ENCODE measurements at regions not wholly inside any gene's neighbourhood (a gene's known extent, or its start where the extent isn't known, plus 50 kb on each side); places are given as distances from the start of the nearest gene placed in this dataset.

- Histone ChIP-seq H3K27me3 (no peaks in the 10 kb centered on the region; the same call in 1 of the 2 replicates), H3K4me3 (no peak overlapping the region), H3K36me3 (no peaks in the 10 kb centered on the region), H3K4me2 (no peak overlapping the region), H3K9ac (no peak overlapping the region), H3K4me1 (no peaks in the 10 kb centered on the region), H3K27ac (no peak overlapping the region), H3K9me3 (peaks cover 30% of the 10 kb centered on the region), H4K20me1 (no peaks in the 10 kb centered on the region)
- no peak for TF ChIP-seq Cebpa-rat (IDR thresholded peaks at IDR 0.05)
Measured at GRCh38 chr2:226643030-226643945, 156.3 kb downstream of the IRS1 start.

DNA sequence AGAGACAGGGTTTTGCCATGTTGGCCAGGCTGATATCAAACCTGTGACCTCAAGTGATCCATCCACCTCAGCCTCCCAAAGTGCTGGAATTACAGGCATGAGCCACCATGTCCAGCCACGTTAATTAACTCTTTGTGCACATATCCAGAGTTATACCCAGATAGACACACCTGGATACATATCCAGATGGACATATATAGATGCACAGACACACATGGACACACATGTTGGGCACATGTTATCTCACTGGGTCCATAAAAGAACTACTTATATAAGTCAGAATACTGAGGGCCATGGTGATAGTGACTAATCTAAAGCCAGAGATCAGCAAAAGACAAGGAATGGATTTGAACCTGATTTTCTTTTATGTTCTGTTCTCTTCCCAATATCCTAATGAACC lies 158.6 kb downstream of the IRS1 start:
- H3K4me1 ChIP-seq: no peaks in the 10 kb centered on the region
- no peaks in the 10 kb centered on the region for H3K36me3 ChIP-seq
- H3K9me3 ChIP-seq: peaks cover 17% of the 10 kb centered on the region
- no peak overlapping the region for H3K27ac ChIP-seq
- H4K20me1 ChIP-seq: no peaks in the 10 kb centered on the region
- no peak for TF ChIP-seq Cebpa-rat (IDR thresholded peaks at IDR 0.05)
- no peak overlapping the region for H3K4me3 ChIP-seq
- H3K9ac ChIP-seq: no peak overlapping the region
- no peaks in the 10 kb centered on the region; the same call in 1 of the 2 replicates for H3K27me3 ChIP-seq
- no peak overlapping the region for H3K4me2 ChIP-seq

GRCh38 chr2:226640501-226640900 lies 159.1 kb downstream of the IRS1 start:
- no peak overlapping the region for H3K27ac ChIP-seq
- H3K4me3 ChIP-seq: no peak overlapping the region
- H3K4me1 ChIP-seq: no peaks in the 10 kb centered on the region
- no peak overlapping the region for H3K9ac ChIP-seq
- H3K4me2 ChIP-seq: no peak overlapping the region
- H3K27me3 ChIP-seq: no peaks in the 10 kb centered on the region; the same call in 1 of the 2 replicates
- TF ChIP-seq Cebpa-rat (IDR thresholded peaks at IDR 0.05): no peak
- H4K20me1 ChIP-seq: no peaks in the 10 kb centered on the region
- H3K9me3 ChIP-seq: peaks cover 17% of the 10 kb centered on the region
- no peaks in the 10 kb centered on the region for H3K36me3 ChIP-seq

DNA sequence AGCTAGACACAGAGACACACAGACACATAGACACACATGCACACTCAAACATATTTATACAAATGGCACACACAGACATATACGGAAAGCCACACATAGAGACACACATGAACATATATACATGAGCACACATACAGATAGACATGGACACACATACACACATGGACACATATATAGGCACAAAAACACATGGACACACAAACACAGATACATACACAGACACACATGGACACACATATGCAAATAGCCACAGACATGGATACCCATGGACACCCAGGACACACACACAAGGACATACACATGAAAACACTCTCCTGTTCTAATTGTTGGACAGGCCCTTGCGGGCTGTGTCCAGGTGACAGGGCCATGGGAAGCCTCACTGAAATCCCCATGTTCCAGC lies 160.1 kb downstream of the IRS1 start:
- Histone ChIP-seq H3K36me3 (no peaks in the 10 kb centered on the region), H3K4me1 (no peaks in the 10 kb centered on the region), H3K27me3 (no peaks in the 10 kb centered on the region; the same call in 1 of the 2 replicates), H3K9me3 (peaks cover 17% of the 10 kb centered on the region), H3K9ac (no peak overlapping the region), H3K4me3 (no peak overlapping the region), H4K20me1 (no peaks in the 10 kb centered on the region), H3K27ac (no peak overlapping the region), H3K4me2 (no peak overlapping the region)
- TF ChIP-seq Cebpa-rat (IDR thresholded peaks at IDR 0.05): no peak

DNA sequence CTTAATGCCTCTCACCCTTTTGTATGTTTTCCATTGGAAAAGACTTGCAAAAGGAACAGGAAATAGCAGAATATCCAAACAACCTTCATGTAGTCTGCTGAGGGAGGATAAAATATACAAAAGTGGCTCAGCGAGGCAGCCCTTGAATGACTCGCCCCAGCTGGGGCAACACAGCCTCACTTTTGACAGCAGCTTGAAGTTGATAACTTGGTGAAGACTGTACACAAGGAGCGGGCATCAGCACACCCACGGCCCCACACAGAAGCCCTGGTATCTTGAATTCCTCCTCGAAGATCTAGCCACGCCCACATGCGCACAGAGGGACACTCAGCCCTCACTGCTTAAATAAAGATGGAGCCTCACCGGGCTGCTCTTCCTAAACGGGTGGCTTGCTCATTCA lies 161.0 kb downstream of the IRS1 start:
- Histone ChIP-seq H3K27ac (no peak overlapping the region), H3K9ac (no peak overlapping the region), H4K20me1 (no peaks in the 10 kb centered on the region), H3K4me3 (no peak overlapping the region), H3K27me3 (no peaks in the 10 kb centered on the region), H3K36me3 (no peaks in the 10 kb centered on the region), H3K9me3 (peaks cover 17% of the 10 kb centered on the region), H3K4me1 (no peaks in the 10 kb centered on the region), H3K4me2 (no peak overlapping the region)
- TF ChIP-seq Cebpa-rat (IDR thresholded peaks at IDR 0.05): no peak

- no peak overlapping the region for H3K27ac ChIP-seq
- no peaks in the 10 kb centered on the region for H3K4me1 ChIP-seq
- TF ChIP-seq Cebpa-rat (IDR thresholded peaks at IDR 0.05): no peak
Measured at GRCh38 chr2:226637383-226637782, 162.2 kb downstream of the IRS1 start.

DNA sequence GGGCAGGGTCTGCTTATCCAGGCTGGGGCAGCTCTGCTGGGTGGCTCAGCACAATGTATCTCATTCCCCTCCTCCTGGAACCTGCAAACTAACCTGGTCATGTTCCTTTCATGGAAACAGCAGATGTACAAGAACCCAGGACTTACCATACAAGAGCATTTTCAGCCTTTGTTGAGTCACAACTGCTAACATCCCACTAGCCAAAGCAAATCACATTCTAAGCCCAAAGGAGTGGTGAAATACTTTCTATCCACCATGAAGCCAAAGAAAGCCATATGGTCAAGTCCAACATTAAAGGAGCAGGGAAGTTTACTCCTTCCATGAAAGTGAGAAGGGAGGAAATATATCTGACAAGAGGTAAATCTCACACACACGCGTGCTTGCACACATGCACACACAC lies 163.0 kb downstream of the IRS1 start:
- Histone ChIP-seq H3K27me3 (no peaks in the 10 kb centered on the region), H4K20me1 (no peaks in the 10 kb centered on the region), H3K36me3 (no peaks in the 10 kb centered on the region), H3K27ac (no peak overlapping the region), H3K9me3 (peaks cover 17% of the 10 kb centered on the region), H3K9ac (no peak overlapping the region), H3K4me2 (no peak overlapping the region), H3K4me3 (no peak overlapping the region), H3K4me1 (no peaks in the 10 kb centered on the region)
- TF ChIP-seq Cebpa-rat (IDR thresholded peaks at IDR 0.05): no peak

More at GRCh38 chr2:226637383-226637782, 162.2 kb downstream of the IRS1 start:
- H4K20me1 ChIP-seq: no peaks in the 10 kb centered on the region
- peaks cover 17% of the 10 kb centered on the region for H3K9me3 ChIP-seq
- H3K9ac ChIP-seq: no peak overlapping the region
- H3K4me3 ChIP-seq: no peak overlapping the region
- H3K4me2 ChIP-seq: no peak overlapping the region
- H3K27me3 ChIP-seq: no peaks in the 10 kb centered on the region
- no peaks in the 10 kb centered on the region for H3K36me3 ChIP-seq

- Histone ChIP-seq H4K20me1 (no peaks in the 10 kb centered on the region), H3K4me1 (no peaks in the 10 kb centered on the region)
- no peak for TF ChIP-seq Cebpa-rat (IDR thresholded peaks at IDR 0.05)
Measured at GRCh38 chr2:226634943-226635604, 164.5 kb downstream of the IRS1 start.

DNA sequence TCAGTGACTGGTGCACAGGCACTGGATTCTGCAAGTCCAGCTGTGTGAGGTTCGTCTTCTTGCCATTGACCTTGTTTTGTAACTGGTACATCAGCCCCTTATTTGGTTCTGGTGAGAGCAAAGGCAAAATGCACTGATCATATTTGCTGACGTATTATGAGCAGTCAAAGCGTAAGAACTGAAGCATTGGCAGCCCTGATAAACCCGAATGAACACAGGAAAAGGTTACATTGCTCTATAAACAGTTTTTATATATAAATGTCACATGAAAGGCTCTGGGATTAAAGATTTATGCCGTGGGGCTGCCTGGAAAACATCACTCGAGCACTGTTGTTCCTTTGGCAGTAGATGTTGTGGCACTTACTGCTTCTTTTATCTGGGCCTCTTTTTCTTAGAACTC lies 167.9 kb downstream of the IRS1 start:
- no peak overlapping the region for H3K27ac ChIP-seq
- no peak overlapping the region for H3K4me2 ChIP-seq
- H3K4me3 ChIP-seq: no peak overlapping the region
- H3K4me1 ChIP-seq: no peaks in the 10 kb centered on the region
- no peaks in the 10 kb centered on the region for H3K36me3 ChIP-seq
- H3K9ac ChIP-seq: no peak overlapping the region
- H4K20me1 ChIP-seq: no peaks in the 10 kb centered on the region
- H3K9me3 ChIP-seq: no peaks in the 10 kb centered on the region
- no peak for TF ChIP-seq Cebpa-rat (IDR thresholded peaks at IDR 0.05)
- no peaks in the 10 kb centered on the region for H3K27me3 ChIP-seq

More at GRCh38 chr2:226634943-226635604, 164.5 kb downstream of the IRS1 start:
- Histone ChIP-seq H3K27me3 (no peaks in the 10 kb centered on the region), H3K9ac (no peak overlapping the region), H3K27ac (no peak overlapping the region), H3K4me3 (no peak overlapping the region), H3K36me3 (no peaks in the 10 kb centered on the region), H3K9me3 (peaks cover 5% of the 10 kb centered on the region), H3K4me2 (no peak overlapping the region)

DNA sequence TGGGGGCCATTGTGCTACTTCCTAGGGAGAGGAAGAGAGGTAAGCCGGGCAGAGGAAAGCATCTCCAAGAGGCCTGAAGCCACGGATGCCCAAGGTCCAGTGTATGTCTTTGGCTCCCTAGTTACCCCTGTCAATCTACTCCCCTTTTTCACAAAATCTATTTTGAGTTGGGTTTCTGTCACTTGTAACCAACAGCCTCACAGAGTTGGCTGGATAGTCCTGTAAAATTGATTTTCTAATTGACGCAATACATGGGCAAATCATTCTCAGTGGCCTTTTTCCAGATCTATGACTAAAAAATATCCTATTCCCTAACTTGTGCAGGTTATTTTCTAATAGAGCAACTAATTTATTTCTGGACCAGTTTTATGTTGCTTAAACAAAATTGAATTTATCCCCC lies 168.4 kb downstream of the IRS1 start:
- Histone ChIP-seq H3K9me3 (no peaks in the 10 kb centered on the region), H3K9ac (no peak overlapping the region), H3K4me2 (no peak overlapping the region), H3K4me3 (no peak overlapping the region), H4K20me1 (no peaks in the 10 kb centered on the region), H3K4me1 (no peaks in the 10 kb centered on the region), H3K27ac (no peak overlapping the region), H3K36me3 (no peaks in the 10 kb centered on the region), H3K27me3 (no peaks in the 10 kb centered on the region)
- TF ChIP-seq Cebpa-rat (IDR thresholded peaks at IDR 0.05): no peak
